ENCODE measurements at regions not wholly inside any gene's neighbourhood (a gene's known extent, or its start where the extent isn't known, plus 50 kb on each side); places are given as distances from the start of the nearest gene placed in this dataset.
A peak's percentile ranks its signal among the peaks of the same experiment; 100 is the strongest.

DNA sequence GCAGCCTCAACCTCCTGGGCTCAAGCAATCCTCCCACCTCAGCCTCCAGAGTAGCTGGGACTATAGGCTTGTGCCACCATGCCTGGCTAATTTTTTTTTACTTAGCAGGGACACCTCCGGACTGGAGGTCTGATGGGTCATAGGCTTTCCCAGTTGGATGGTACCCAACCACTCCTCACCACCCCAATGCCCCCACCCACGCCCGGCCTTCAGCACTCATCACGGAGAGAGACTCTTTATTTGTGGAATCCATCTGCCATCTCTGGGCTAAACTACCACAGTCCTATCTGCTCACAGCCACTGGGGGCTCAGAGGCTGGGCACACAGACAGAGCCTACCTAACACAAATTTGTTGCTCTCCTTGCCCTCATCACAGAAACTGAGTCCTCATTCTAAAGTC lies 58.3 kb upstream of the STXBP1 start:
- DNase-seq (no peak), ATAC-seq (no peak)
- no peaks in the 10 kb centered on the region for H3K9me3 Mint-ChIP-seq (ENCODE audit: low read depth)
- H3K4me1 Mint-ChIP-seq: peaks cover 24% of the 10 kb centered on the region
- intact Hi-C loops (cut with DNase I, micrococcal nuclease): no loop called here
- no peak overlapping the region for H3K27ac Mint-ChIP-seq
- H3K36me3 Mint-ChIP-seq (ENCODE audit: low read depth): no peaks in the 10 kb centered on the region
- POLR2A ChIA-PET: no interaction called here
- H3K4me3 Mint-ChIP-seq: no peak overlapping the region
- no peaks in the 10 kb centered on the region for H3K27me3 Mint-ChIP-seq
- CTCF ChIA-PET: interaction anchor here (0.7 to 1.3 kb wide), 2 partner anchors 14 to 316 kb away, joined by 3 to 4 read pairs; no protein-coding TSS in a partner anchor

DNA sequence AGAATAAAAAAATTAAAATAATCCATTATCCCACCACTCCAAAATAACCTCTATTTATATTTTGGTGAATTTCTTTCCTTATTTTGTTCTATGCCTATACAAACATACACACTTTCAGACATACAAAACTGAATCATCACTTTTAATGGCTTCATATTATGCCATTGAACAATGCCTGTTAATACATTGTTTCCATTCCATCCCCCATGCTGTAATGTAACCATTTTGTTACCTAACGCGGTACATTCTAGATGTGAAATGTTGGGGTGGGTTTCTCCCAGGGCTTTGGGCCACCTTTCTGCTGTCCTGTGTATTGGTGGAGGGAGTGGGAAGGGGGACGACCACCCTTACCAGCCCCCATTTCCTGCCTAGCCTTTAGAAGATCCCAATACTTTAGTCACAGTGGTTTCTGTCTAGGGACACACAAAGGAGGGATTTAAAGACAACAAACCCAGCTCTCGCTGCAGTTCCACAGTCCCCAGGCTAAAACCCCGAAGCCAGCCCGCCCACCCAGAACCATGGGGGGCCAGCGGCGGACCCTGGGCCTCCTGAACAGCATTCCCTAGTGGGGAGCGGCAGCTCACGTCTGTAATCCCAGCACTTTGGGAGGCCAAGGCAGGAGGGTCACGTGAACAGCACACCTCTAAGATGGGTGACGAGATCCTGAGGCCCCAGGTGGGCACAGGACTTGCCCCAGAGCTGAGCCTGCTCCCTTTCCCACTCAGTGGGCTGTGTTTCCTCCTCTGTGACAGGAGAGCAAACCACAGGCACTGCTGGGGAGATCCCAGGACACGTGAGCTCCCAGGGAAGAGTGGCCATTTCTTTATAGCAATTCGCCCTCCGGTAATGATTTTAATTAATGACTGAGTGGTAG lies 56.9 kb upstream of the STXBP1 start:
- CTCF ChIA-PET: interaction anchor here (0.6 kb wide), 1 partner anchor 29 kb away, joined by 4 read pairs; no protein-coding TSS in a partner anchor
- peaks cover 25% of the 10 kb centered on the region for H3K4me1 Mint-ChIP-seq
- no peaks in the 10 kb centered on the region for H3K36me3 Mint-ChIP-seq (ENCODE audit: low read depth)
- DNase-seq: no peak
- H3K27me3 Mint-ChIP-seq: no peaks in the 10 kb centered on the region
- POLR2A ChIA-PET: no interaction called here
- ATAC-seq: no peak
- H3K4me3 Mint-ChIP-seq: no peak overlapping the region
- no peak overlapping the region for H3K27ac Mint-ChIP-seq
- intact Hi-C loops (cut with DNase I, micrococcal nuclease): no loop called here
- H3K9me3 Mint-ChIP-seq (ENCODE audit: low read depth): no peaks in the 10 kb centered on the region

DNA sequence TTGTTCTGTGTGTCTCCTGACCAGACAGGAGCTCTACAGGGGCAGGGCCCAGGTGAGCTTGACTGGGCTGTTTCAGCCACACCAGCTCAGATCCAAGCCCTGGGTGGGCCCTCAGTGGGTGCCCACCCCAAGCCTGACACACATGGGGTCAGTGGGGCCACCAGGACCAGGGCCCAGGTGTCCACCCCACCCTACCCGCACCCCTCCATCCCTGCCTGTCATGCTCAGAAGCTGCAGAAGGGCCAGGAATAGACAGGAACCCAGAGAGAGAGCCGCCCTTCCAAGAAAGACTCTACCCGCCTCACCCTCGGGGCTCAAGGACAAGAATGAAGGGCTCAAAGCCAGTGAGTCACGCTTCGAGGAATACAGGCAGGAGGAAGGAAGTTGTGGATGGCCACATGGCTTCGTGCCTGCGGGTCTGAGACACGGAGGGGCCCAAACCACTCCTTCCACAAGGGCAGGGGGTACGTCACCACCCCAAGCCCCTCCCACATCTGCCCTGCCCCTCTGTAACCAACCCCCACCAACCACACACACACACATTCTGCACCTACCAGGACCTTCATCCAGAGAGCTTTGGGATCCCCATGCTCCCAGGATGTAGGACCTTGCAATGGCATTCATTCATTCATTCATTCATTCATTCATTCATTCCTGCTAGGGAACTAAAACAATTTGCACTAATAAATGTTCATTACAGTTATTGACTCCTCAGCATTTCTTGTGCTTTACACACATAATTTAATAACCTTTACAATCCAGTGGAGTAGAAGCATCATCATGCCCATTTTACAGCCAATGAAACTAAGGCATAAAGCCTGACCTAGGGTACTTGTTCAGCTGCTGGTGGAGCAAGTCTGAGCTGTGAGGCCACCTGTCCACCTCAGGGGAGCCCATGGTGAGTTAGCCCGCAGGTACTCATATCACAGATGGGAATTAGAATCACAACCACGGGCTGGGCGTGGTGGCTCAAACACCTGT lies 55.9 kb upstream of the STXBP1 start:
- Mint-ChIP-seq H3K27ac (peak overlapping the region; percentile 37), H3K36me3 (ENCODE audit: low read depth) (no peaks in the 10 kb centered on the region), H3K27me3 (no peaks in the 10 kb centered on the region), H3K4me3 (no peak overlapping the region), H3K4me1 (peaks cover 25% of the 10 kb centered on the region), H3K9me3 (ENCODE audit: low read depth) (no peaks in the 10 kb centered on the region)
- intact Hi-C loops (cut with DNase I, micrococcal nuclease): no loop called here
- POLR2A ChIA-PET: no interaction called here
- CTCF ChIA-PET: interaction anchor here (0.6 to 1.0 kb wide), 2 partner anchors 30 to 179 kb away, joined by 3 to 4 read pairs; partner anchors contain the start of gene TOR2A
- peak; percentile 88 for ATAC-seq
- DNase-seq: peak; percentile 62

DNA sequence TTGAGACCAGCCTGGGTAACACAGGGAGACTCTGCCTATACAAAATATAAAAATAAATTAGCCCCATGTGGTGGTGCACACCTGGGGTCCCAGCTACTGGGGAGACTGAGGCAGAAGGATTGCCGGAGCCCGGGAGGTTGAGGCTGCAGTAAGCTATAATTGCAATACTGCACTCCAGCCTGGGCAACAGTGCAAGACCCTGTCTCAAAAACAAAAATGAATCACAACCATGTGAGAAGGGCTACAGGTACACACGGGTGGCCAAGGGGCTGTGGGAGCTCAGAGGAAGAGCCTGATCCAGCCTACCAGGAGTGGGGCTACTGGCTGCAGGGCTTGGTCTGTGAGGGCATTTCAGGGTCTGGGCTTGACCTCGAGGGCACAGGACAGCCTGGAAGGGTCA lies 55.2 kb upstream of the STXBP1 start:
- DNase-seq (no peak), ATAC-seq (no peak)
- Mint-ChIP-seq H3K27ac (peak overlapping the region; percentile 51), H3K4me3 (no peak overlapping the region), H3K27me3 (no peaks in the 10 kb centered on the region), H3K4me1 (peaks cover 30% of the 10 kb centered on the region), H3K9me3 (ENCODE audit: low read depth) (no peaks in the 10 kb centered on the region), H3K36me3 (ENCODE audit: low read depth) (no peaks in the 10 kb centered on the region)
- intact Hi-C loops (cut with DNase I, micrococcal nuclease): no loop called here
- ChIA-PET POLR2A (no interaction called here), CTCF (interaction anchor here (0.6 to 1.0 kb wide), 3 partner anchors 52 to 799 kb away, joined by 3 to 4 read pairs (median 3); partner anchors contain the start of gene TOR2A)

DNA sequence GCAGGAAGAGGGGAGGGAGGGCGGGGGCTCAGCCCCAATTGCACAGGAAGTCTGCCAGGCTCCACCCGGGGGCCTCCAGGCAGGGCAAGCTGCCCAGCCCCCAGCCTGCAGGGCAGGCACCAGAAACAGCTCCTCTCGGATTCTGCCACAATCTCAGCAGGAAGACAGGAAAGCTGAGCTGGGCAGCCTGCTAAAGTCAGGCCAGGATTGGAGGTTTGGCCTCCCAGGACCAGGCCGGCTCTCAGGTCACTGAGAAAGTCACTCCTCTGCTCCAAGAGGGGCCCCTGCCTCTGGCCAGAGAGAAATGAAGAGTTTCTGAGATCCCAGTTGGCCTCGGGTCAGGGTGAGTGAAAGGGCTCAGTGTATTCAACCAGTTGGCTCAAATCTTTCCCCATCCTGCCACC lies 54.6 kb upstream of the STXBP1 start:
- Mint-ChIP-seq H3K27ac (no peak overlapping the region), H3K36me3 (ENCODE audit: low read depth) (no peaks in the 10 kb centered on the region), H3K4me3 (no peak overlapping the region), H3K27me3 (no peaks in the 10 kb centered on the region), H3K4me1 (peaks cover 33% of the 10 kb centered on the region), H3K9me3 (ENCODE audit: low read depth) (no peaks in the 10 kb centered on the region)
- no peak for ATAC-seq
- CTCF ChIA-PET: interaction anchor here (0.6 to 0.8 kb wide), 2 partner anchors 53 to 800 kb away, joined by 3 to 4 read pairs; no protein-coding TSS in a partner anchor
- DNase-seq: no peak
- intact Hi-C loops (cut with DNase I, micrococcal nuclease): no loop called here
- POLR2A ChIA-PET: no interaction called here

DNA sequence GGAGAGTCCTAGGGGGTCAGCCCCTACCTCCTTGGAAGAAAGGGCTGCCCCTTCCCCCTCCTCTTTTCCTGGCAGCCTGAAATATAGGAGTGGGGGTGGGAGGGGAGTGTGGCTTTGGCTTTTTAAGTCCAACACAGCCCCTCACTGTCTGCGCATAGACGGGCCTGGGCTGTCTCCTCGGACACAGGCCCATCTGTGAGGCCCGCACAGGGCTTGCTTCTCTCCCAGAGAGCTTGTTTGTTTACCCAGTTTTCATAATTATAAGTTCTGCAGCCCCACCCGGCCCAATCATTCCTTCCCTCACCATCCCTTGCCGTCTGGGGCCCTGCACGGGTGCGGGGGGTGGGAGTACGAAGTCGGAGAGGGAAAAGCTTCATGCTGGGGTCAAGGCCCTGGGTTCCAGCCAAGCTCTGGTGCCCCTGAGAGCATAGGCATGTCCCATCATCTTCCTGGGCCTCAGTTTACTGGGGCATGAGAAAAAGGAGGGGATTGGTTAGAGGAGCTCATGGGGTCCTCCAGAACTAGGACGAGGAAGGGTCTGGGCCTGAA lies 54.0 kb upstream of the STXBP1 start:
- Mint-ChIP-seq H3K36me3 (ENCODE audit: low read depth) (no peaks in the 10 kb centered on the region), H3K27me3 (no peaks in the 10 kb centered on the region), H3K27ac (no peak overlapping the region), H3K4me3 (no peak overlapping the region), H3K4me1 (peaks cover 33% of the 10 kb centered on the region), H3K9me3 (ENCODE audit: low read depth) (no peaks in the 10 kb centered on the region)
- ChIA-PET CTCF (interaction anchor here (0.6 to 1.6 kb wide), 5 partner anchors 29 to 342 kb away, joined by 3 to 4 read pairs (median 3); partner anchors contain the start of gene TOR2A), POLR2A (no interaction called here)
- intact Hi-C loops (cut with DNase I, micrococcal nuclease): no loop called here
- DNase-seq (no peak), ATAC-seq (no peak)

DNA sequence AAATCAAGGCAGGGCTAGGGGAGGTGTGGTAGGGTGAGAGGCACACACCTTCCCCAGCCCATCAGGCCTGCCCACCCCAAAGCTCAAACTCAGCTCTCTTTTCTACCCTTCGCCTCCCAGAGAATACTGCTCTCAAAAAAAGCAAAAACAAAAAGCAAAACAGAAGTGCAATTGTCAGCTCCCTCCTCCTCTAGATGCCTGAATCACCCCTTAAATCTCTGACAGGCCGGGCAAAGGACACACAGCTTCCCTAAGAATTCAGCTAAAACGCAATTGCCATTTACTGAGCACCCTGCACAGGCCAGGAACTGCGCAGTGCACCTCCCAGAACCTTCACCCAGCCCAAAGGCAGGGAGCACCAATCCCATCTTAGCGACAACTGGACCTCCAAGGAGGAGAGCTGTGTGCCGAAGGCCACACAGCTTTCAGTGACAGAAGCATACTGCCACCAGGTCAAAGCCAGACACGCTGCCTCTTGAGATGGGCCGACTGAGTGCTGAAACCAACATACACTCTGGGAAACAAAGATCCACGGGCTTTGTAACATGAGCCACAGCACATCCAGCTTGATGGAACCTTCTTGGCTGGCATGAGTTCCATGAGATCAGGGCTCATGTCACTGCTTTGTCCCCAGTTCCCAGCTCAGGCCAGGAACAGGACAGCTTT lies 53.4 kb upstream of the STXBP1 start:
- Mint-ChIP-seq H3K36me3 (ENCODE audit: low read depth) (no peaks in the 10 kb centered on the region), H3K4me1 (peaks cover 33% of the 10 kb centered on the region), H3K27me3 (no peaks in the 10 kb centered on the region), H3K27ac (no peak overlapping the region), H3K9me3 (ENCODE audit: low read depth) (no peaks in the 10 kb centered on the region), H3K4me3 (no peak overlapping the region)
- CTCF ChIA-PET: interaction anchor here (0.5 to 1.6 kb wide), 6 partner anchors 28 to 343 kb away, joined by 3 to 4 read pairs (median 4); partner anchors contain the start of gene TOR2A
- ATAC-seq: no peak
- intact Hi-C loops (cut with DNase I, micrococcal nuclease): no loop called here
- no peak for DNase-seq
- POLR2A ChIA-PET: no interaction called here

DNA sequence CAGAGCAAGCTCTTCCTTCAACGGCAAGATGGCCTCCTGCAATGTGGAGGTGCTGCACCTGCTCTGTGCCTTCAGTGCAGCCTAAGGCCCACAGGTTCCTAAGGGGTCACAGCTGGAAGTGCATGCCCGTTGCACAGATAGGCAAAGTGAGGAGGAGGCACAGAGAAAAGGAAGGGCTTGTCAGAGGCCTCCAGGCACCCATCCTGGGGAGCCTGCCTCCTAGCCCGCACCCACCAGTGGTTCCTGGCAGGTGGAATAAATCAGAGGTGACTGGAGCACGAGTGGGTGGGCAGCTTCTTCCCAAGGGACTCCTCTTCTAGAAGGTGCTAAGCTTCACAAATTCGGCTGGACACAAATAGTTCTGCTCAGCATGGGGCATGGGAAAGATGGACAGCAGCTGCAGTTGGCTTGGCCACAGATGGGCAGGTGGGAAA lies 52.8 kb upstream of the STXBP1 start:
- ChIA-PET CTCF (interaction anchor here (0.5 to 1.6 kb wide), 4 partner anchors 34 to 176 kb away, joined by 3 to 4 read pairs (median 4); partner anchors contain the start of gene TOR2A), POLR2A (no interaction called here)
- no peaks in the 10 kb centered on the region for H3K9me3 Mint-ChIP-seq (ENCODE audit: low read depth)
- DNase-seq (no peak), ATAC-seq (no peak)
- H3K27ac Mint-ChIP-seq: no peak overlapping the region
- H3K27me3 Mint-ChIP-seq: no peaks in the 10 kb centered on the region
- peaks cover 33% of the 10 kb centered on the region for H3K4me1 Mint-ChIP-seq
- intact Hi-C loops (cut with DNase I, micrococcal nuclease): no loop called here
- H3K4me3 Mint-ChIP-seq: no peak overlapping the region
- no peaks in the 10 kb centered on the region for H3K36me3 Mint-ChIP-seq (ENCODE audit: low read depth)

DNA sequence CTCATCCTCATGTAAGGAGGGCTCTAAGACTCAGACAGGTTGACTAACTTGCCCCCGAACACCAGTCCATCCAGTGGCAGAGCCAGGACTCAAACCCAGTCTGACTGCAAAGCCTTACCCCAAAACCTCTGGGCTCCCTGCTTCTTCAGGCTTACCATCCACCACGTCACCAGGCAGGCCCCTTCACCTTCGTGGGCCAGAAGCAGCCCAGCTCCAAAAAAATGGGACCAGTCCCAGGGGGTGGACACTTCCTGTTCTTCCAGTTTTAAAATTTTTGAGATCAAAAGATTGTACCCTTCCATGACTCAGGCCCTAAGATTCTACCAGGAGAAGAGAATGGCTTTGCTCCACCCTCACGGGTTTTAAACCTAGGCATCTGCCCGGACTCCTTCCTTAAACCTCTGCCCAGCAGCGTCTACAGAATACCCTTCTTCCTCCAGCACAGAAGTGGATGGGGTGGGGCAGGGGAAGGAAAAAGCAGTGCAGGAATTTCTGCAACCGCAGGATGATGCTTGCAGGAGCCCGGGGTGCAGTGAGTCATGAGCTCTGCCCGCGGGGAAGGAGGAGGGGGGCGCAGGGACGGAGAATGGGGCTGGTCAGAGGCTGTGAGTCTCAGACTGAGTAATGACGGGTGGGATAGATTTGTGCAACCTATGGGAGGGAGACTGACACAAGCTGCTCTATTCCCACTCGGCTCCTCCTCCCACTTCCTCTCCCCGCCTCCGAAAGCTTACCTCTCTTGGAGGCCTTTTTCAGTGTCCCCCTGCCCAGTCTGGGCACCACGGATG lies 50.4 kb upstream of the STXBP1 start:
- no peak overlapping the region for H3K27ac Mint-ChIP-seq
- no peaks in the 10 kb centered on the region for H3K9me3 Mint-ChIP-seq (ENCODE audit: low read depth)
- H3K4me3 Mint-ChIP-seq: no peak overlapping the region
- H3K27me3 Mint-ChIP-seq: no peaks in the 10 kb centered on the region
- DNase-seq (no peak), ATAC-seq (peak; percentile 47)
- CTCF ChIA-PET: no interaction called here
- POLR2A ChIA-PET: interaction anchor here (0.5 kb wide), 1 partner anchor 25 kb away, joined by 3 read pairs; no protein-coding TSS in a partner anchor
- H3K36me3 Mint-ChIP-seq (ENCODE audit: low read depth): no peaks in the 10 kb centered on the region
- intact Hi-C loops (cut with DNase I, micrococcal nuclease): no loop called here
- peaks cover 21% of the 10 kb centered on the region for H3K4me1 Mint-ChIP-seq

Data from activated CD4-positive, alpha-beta T cell treated with anti-CD3 and anti-CD28 coated beads for 36 hours (primary cell).